Head of caudate nucleus (tissue), 42 donors: ENCODE measurements at regions not wholly inside any gene's neighbourhood (a gene's known extent, or its start where the extent isn't known, plus 50 kb on each side); places are given as distances from the start of the nearest gene placed in this dataset.
A peak's percentile ranks its signal among the peaks of the same experiment; 100 is the strongest.
"Not testable (repeated sequence)": the region's sequence is repeated elsewhere in the genome, so short reads cannot be mapped to it uniquely, and the experiment has no call there.

Experiments
- DNase-seq, 42 donors: peaks; one replicate each; pipeline versions ENCODE4 v3.0.0 to v3.0.0-alpha.2; 2020 to 2021; ENCODE audit warnings: mixed read lengths in 7 of 42
- intact Hi-C: fragments of 100-400 bp; cut with DNase I; formaldehyde crosslinking; loops from one replicate; pipeline ENCODE4 v1.15.0; 2022

DNA sequence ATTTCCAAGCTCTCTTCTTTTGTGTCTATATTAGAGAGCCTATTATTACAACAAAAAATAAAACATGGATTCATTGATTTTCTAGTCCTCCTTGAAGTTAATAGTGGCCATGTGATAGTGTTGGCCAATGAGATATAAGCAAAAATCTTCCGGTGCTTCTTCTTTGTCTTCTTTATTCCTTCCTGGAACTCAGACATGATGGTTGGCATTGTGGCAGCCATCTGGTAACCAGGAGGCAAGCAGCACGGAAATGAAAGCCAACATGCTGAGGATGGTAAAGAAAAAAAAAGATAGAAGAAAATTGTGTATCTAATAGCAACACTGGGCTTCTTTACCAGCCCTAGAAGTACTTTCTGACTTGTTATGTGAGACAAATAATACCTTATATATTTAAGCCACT, 50.8 kb upstream of the SEL1L start:
- intact Hi-C loops = no loop called here

DNA sequence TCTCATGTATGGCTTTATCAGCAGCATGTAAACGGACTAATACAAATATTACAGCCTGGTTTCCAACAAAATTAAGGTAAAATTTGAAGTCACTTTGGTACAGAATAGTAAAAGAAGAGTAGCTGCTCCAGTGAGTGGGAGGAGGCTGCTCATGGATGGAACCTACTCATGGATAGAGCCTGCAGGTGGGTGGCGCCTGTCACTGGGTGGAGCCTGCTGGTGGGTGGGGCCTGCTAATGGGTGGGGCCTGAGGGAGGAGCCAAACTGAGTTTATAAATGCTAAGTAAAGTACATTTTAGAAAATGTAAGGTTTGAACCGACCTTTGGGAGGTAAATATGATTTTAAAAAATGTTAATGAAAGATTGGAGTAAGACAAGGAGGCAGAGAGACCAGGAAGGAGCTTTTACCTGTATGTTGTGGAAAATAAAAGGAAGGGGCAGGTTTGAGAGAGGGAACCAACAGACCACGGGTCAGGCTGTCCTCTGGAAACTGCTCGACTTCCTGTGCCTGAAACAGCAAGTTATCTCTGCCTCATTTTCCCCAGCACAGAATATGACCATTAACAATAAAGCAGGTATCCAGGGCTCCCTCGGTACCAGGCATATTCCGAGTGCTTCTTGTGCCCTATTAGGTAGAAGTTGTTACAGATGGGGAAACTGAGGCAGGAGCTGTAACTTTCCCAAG, 55.9 kb upstream of the SEL1L start:
- no peak for DNase-seq
- intact Hi-C loops = no loop called here

More for the DNA sequence above, 50.8 kb upstream of the SEL1L start:
- no peak for DNase-seq

DNA sequence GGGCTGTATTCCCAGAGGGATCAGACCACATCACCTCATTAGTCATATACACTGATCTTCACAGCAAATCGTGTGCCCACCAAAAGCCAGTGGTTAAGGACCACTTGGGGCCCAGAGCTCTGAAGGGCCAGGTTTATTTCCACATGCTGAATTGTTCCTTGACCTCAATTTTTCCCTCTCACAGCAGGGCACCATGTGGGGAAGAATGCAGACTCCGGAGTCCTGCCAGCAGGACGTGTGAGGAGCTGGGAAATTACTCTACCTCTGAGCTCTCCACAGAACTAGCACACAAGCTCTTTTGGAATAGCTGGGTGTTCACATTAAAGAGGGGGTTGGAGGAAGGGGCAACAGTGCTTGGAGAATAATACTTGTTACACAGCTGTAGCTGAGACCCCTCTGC, 57.6 kb upstream of the SEL1L start:
- intact Hi-C loops = no loop called here
- DNase-seq = no peak

DNA sequence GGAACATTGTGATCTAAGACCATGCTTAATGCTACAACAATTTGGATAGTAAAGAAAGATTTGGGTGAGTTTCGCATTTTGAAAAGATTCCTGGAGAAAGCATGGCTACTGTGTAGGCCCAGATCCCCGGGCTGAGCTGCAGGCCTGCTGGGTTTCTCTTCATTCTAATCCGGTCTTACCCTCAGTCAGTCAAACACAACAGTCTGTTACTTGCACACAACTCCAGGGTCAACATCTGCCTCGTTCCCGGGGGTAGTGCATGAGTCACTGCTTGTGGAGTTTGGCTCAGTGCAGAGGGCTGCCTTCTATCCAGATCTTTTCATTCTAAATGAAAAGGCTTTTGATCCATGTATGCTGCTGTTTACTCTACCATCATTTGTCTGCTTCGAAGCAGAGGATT, 60.4 kb upstream of the SEL1L start:
- DNase-seq = peak; percentile 21 to 87 (median 62)
- intact Hi-C loops = no loop called here

DNA sequence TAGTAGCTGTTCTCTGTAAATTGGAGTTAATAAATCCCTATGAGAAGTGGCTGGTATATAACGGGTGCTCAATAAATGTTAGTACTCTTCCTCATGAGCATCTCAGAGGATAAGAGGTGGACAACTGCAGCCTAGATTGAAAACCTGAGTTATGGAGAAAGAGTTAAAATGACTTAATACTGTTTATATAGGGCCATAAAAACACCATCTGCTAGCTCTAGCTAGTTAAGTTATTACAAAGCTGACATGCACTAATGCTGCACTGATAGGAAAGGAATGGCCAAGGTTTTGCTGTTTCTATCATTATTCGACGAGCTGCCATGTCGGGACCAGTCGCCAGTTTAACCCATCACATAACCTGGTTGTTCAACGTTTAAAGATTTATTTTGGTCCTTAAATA, 72.0 kb upstream of the SEL1L start:
- intact Hi-C loops = no loop called here
- no peak for DNase-seq

DNA sequence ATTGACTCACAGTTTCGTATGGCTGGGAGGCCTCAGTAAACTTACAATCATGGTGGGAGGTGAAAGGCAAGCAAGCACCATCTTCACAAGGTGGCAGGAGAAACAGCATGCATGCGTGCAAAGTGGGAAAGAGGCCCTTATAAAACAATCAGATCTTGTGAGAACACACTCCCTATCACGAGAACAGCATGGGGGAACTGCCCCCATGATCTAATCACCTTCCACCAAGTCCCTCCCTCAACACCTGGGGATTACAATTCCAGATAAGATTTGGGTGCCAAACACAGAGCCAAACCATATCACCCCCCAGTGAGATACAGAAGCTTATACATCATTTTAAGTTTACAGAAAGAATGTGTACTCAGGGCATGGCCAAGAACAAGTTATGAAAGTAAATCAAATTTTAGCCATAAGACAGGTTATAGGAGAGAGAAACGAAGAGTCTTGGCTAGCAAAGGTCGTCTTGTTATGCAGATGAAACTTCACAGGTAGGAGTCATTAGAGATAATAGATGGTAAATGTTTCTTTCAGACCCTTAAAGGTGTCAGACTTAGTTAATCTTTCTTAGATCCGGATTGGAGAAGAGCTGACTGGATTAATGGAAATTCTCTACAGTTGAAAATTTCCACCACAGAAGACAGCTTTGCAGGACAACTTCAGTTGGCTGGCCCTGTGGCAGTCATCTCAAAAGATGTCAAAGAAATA, 79.8 kb upstream of the SEL1L start:
- DNase-seq = no peak
- intact Hi-C loops = no loop called here

DNA sequence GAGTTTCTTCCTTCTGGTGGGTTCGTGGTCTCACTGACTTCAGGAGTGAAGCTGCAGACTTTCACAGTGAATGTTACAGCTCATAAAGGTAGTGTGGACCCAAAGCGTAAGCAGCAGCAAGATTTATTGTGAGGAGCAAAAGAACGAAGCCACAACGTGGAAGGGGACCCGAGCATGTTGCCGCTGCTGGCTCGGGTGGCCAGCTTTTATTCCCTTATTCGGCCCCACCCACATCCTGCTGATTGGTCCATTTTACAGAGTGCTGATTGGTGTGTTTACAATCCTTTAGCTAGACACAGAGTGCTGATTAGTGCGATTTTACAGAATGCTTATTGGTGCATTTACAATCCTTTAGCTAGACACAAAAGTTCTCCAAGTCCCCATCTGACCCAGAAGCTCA, 80.6 kb upstream of the SEL1L start:
- DNase-seq, intact Hi-C loops: not testable (repeated sequence)

DNA sequence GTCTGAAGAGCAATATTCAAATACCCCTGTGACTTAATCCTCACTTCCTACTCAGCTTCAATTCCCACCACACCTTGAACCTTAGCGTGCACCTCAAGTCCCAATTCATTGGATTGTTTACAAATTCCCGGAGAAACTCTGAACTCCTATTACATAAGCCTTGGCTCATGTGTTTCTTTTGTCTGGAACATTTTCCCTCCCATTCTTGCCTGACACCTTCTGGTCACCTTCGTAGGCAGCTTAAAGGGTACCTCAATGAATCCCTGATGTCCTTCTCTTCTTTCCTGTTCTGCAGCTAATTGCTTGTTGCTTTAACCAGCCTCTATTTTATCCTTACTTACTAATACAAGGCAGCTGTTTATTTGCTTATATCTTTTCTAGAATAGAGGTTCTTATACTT, 85.0 kb upstream of the SEL1L start:
- intact Hi-C loops = no loop called here
- no peak for DNase-seq

DNA sequence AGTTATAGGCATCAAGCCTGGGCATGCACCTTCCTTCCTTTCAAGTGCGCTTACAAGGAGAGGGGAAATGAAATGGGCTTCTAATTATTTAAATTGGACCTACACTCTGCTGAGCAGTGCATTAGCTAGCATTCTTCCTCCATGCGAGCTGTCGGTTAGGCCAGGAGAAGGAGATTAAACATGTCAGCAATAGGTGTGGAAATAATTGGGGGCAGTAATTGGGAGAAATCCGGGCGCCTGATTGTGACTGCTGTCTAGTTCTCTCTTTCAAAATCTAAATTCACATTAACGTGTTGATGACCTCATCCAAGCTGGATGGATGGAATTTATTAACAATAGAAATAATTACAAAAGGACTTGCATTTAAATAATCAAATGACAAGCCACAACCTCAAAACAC, 86.2 kb upstream of the SEL1L start:
- DNase-seq = no peak
- intact Hi-C loops = no loop called here

DNA sequence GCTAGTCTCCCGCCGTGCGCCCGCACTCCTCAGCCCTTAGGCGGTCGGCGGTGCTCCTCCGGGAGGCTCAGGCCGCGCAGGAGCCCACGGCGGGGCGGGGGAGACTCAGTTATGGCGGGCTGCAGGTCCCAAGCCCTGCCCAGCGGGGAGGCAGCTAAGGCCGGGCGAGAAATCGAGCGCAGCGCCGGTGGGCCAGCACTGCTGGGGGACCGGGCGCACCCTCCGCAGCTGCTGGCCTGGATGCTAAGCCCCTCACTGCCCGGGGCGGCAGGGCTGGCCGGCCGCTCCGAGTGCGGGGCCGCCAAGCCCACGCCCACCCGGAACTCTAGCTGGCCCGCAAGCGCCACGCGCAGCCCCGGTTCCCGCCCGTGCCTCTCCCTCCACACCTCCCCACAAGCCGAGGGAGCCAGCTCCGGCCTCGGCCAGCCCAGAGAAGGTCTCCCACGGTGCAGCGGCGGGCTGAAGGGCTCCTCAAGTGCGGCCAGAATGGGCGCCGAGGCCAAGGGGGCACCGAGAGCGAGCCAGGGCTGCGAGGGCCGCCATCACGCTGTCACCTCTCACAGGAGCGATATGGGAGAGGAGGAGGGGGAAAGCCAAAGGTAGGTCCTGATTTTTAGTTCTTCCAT, 90.2 kb upstream of the SEL1L start:
- intact Hi-C loops, DNase-seq: not testable (repeated sequence)

DNA sequence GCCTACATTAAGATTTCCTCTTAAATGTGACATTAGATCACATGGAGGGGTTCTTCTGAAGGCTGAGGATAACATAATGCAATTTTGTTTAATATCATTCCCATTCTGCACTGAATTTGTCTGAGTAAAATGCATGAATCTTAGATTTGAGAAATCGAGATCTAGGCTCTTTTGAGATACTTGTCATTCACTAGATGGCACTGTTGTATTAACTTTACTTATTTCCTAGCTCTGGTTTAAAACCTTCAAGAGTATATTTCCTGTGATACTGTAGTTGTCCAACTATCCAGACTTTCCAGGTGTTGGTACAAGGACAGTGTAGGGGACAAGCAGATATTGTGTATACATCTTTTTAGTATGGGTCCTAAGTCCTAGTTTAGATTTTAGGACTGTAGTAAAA, 91.7 kb upstream of the SEL1L start:
- DNase-seq = no peak
- intact Hi-C loops = no loop called here

DNA sequence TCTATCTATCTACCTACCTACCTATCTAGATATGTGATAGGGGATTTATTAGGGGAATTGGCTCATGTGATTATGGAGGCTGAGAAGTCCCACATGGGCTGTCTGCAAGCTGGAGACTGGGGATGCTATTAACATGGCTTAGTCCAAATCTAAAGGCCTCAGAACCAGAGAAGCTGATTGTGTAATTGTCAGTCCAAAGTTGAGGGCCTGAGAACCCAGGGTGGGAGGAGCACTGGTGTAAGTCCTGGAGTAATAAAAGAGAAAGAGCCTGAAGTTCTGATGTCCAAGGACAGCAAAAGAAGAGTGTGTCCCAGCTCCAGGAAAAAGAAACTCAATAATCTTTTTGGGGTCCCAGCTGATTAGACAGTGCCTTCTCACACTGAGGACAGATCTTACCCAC, 98.5 kb upstream of the SEL1L start:
- intact Hi-C loops = no loop called here
- DNase-seq = no peak

DNA sequence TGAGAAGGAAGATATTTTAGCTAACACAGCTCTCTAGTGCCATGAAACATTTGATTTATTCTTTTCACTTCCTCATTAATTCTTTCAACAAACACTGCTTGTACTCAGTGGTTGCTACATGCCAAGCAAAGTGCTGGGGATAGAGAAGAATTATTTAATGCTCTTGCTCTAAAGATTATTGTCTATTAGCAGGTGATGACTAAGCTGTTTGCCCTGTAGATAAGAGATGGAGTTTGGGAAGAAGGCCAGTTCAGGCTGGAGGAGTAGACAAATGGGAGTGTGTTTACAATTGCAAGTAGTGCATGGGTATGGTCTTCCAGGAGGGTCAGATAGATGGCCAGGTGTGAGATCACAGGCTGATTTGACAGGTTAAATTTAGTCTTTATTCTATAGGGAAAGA, 99.8 kb upstream of the SEL1L start:
- intact Hi-C loops = no loop called here
- no peak for DNase-seq

DNA sequence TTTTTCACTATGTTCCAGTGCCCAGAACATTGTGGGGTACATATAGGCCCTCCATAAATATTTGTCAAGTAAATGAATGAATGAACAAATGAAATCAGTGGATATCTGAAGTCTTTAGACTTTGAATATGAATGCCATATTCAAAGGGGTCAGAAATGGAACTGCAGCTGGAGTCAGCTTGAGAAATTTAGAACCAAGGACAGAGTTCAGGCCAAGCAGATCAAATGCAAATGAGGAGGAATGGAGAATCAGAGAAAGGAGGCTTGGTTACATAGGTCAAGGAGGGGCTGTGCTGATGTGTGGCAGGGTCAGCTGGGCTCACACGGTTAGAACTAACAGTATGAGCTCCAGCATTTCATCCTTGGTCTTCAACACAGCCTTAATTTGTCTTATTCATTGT, 104.0 kb upstream of the SEL1L start:
- no peak for DNase-seq
- intact Hi-C loops = no loop called here

DNA sequence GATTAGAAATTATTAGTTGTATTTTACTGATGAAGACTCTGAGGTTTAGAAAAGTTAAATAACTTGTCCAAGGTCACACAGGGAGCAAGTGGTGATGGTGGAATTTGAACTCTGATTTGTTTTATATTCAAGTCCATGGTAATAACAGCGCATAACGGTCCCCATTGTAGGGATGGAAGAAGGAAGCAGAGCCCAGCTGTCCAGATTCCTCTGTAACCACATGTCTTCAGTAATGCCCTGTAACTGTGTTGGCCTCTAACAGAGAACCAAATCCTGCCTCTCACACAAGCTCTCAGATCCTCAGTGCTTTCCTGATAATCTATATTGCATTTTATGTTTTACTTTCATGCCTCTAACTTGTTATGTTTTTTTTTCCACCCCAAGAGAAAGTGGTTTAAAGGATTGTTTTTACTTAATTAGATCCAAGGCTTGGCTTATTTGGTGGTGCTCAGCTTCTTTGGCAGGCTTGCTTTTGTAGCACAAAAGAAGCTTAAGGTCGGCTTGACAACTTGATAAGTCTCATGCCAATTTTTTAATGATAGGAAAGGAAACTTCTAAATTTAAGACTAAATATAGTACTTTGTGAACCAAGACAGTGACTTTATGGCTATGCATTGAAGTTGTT, 105.1 kb upstream of the SEL1L start:
- DNase-seq = no peak
- intact Hi-C loops = no loop called here

DNA sequence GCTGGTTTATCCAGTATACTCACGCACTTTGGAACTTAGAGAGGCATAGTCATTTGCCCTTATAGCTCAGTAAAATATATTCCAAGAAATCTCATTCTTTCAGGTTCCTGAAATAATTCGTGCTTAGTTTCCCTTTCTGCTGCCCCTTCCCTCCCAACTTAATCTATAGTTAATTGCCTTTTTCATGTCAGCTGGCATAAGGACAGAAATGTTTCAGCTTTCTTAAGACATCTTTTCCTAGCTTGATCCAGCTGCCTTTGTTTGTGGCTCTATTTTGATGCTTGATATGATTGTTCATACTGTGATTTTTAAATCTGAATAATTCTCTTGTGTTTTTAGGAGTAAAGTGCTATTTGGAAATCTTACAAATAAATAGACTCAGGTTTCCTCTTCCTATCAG, 120.0 kb upstream of the SEL1L start:
- DNase-seq = no peak
- intact Hi-C loops = no loop called here

DNA sequence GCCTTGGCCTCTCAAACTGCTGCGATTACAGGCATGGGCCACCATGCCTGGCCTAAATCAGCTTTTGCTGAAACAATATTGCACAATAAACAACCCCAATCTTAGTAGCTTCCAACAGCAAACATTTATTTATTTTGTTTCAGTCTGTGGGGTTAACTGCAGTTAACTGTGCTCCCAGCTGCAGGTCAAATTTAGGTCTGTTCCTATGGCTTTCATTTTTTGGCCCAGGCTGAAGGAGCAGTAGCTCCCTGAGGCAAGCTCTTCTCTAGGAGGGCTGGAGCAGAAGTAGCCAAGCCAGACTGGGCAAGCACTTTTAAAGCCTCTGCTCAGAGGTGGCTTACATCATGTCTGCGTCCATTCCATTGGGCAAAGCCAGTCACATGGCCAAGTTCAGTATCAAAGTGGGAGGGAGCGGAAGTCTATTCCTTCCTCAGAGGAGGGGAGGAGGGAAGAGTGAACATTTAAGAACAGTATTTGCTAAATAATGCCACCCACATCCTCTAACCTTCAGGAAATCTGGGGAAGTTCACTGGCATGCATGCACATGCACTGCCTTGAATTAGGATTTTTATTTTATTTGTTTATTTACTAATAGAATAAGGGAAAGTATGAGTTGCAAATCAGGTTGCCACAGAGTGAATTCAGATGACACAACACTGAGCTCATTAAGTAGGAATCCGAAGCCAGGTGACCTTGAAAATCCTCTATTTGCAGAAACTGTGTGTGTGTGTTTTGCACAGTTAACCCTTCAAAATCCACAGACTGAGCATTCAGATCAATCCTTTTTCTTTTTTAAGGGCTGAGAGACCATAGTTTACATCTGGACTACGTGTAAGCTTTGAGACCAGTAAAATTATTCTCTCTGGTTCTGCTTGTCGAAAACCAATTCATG, 122.0 kb upstream of the SEL1L start:
- DNase-seq = peak in 26 of 42 donors; percentile 2 to 61 (median 21)
- intact Hi-C loops = no loop called here

DNA sequence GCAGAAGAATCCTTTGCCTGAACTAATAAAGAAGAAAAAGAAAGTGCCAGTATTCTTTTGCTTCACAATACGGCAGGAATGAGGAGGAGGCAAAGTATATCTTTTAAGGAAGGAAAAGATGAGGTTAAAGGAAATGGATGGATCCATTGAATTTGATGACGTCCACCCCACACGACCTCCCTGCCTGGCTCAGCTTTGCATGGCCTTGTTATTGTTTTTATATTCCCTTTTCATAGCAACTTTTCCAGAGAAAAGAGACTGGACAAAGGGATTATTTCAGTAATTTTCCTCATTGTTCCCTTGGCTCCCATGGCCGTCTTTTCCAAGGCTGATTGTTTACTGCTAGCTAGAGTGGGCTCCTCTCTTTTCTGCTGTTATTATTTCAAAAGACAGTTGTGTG, 123.2 kb upstream of the SEL1L start:
- intact Hi-C loops = no loop called here
- peak in 1 of 42 donors; percentile 2 for DNase-seq

DNA sequence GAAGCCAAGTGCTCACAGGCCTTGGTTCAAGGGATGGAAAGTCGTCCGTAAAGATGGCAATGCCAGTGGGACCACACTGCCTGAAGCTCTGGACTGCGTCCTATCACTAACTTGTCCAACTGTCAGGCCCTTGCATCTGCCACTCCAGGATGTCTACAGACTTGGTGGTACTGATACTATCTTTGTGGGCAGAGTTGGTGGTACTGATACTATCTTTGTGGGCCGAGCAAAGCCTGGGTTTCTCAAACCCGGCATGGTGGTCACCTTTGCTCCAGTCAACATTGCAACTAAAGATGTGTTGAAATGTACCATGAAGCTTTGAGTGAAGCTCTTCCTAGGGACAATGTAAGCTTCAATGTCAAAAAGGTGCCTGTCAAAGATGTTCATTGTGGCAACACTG, 128.4 kb upstream of the SEL1L start:
- intact Hi-C loops = no loop called here
- no peak for DNase-seq
